H1 (cell line): ENCODE measurements at regions not wholly inside any gene's neighbourhood (a gene's known extent, or its start where the extent isn't known, plus 50 kb on each side); places are given as distances from the start of the nearest gene placed in this dataset.

Experiments
- BCL11A ChIP-seq, 2 experiments: IDR thresholded peaks; one replicate each; pipeline ENCODE4 v1.6.1; 2011; ENCODE audit warnings: low read depth in 2 of 2, low read length in 2 of 2, mild to moderate bottlenecking in 2 of 2
- CEBPB ChIP-seq: IDR thresholded peaks from 2 replicates; pipeline ENCODE4 v1.6.1; 2012; ENCODE audit warnings: low read depth, low read length
- EZH2 ChIP-seq: fragments of 200-600 bp; sonication (generic); IDR thresholded peaks from 2 replicates; pipeline ENCODE4 v1.7.1; 2012; ENCODE audit warnings: low read depth, mild to moderate bottlenecking, moderate library complexity, low read length, inconsistent platforms; ENCODE audit not compliant: severe bottlenecking
- HDAC2 ChIP-seq, 2 experiments: fragments of 300-600 bp in 1 of 2; sonication (generic) in 1 of 2; IDR thresholded peaks; 2 replicates each; pipeline ENCODE4 v1.6.1; 2011 to 2012; ENCODE audit warnings: low read depth in 2 of 2, low read length in 2 of 2, mild to moderate bottlenecking in 2 of 2, moderate library complexity in 2 of 2, borderline replicate concordance in 1 of 2, inconsistent platforms in 1 of 2
- JUN ChIP-seq: IDR thresholded peaks from 2 replicates; pipeline ENCODE4 v1.6.1; 2011; ENCODE audit warnings: low read depth, mild to moderate bottlenecking, improper control_type of control experiment, low read length
- MAFK ChIP-seq: IDR thresholded peaks from 2 replicates; pipeline ENCODE4 v1.6.1; 2012; ENCODE audit warnings: low read depth, mild to moderate bottlenecking, improper control_type of control experiment, low read length
- POLR2A ChIP-seq, 2 experiments: IDR thresholded peaks; 1 replicate in 1 of 2; 2 replicates in 1 of 2; pipeline ENCODE4 v1.6.1; 2011; ENCODE audit warnings: low read depth in 2 of 2, low read length in 2 of 2, mild to moderate bottlenecking in 2 of 2; ENCODE audit errors: control extremely low read depth in 1 of 2
- RXRA ChIP-seq: IDR thresholded peaks from 2 replicates; pipeline ENCODE4 v1.6.1; 2011; ENCODE audit warnings: low read depth, mild to moderate bottlenecking, low read length, moderate library complexity; ENCODE audit not compliant: insufficient read depth
- SIN3A ChIP-seq, 2 experiments: IDR thresholded peaks in 1 of 2; conservative IDR thresholded peaks in 1 of 2; 2 replicates each; pipeline ENCODE4 v1.6.1; 2011 to 2012; ENCODE audit warnings: low read length in 2 of 2, improper control_type of control experiment in 1 of 2, low read depth in 1 of 2, mild to moderate bottlenecking in 1 of 2
- SP4 ChIP-seq: IDR thresholded peaks from 2 replicates; pipeline ENCODE4 v1.6.1; 2012; ENCODE audit warnings: low read length, inconsistent platforms
- TF ChIP-seq, protein P1 (sequence below), 3 experiments: IDR thresholded peaks; 1 replicate in 2 of 3; 2 replicates in 1 of 3; pipeline versions ENCODE4 v1.5.1 to v1.6.1; 2011; ENCODE audit warnings: low read length in 3 of 3, mild to moderate bottlenecking in 3 of 3, inconsistent platforms in 2 of 3, low read depth in 1 of 3, moderate library complexity in 1 of 3; ENCODE audit not compliant: insufficient read depth in 1 of 3; ENCODE audit errors: control extremely low read depth in 1 of 3
- TF ChIP-seq, protein P2 (sequence below): IDR thresholded peaks from 2 replicates; pipeline ENCODE4 v1.6.1; 2011; ENCODE audit warnings: low read depth, mild to moderate bottlenecking, low read length; ENCODE audit not compliant: insufficient read depth

- TF ChIP-seq, protein P1, sequence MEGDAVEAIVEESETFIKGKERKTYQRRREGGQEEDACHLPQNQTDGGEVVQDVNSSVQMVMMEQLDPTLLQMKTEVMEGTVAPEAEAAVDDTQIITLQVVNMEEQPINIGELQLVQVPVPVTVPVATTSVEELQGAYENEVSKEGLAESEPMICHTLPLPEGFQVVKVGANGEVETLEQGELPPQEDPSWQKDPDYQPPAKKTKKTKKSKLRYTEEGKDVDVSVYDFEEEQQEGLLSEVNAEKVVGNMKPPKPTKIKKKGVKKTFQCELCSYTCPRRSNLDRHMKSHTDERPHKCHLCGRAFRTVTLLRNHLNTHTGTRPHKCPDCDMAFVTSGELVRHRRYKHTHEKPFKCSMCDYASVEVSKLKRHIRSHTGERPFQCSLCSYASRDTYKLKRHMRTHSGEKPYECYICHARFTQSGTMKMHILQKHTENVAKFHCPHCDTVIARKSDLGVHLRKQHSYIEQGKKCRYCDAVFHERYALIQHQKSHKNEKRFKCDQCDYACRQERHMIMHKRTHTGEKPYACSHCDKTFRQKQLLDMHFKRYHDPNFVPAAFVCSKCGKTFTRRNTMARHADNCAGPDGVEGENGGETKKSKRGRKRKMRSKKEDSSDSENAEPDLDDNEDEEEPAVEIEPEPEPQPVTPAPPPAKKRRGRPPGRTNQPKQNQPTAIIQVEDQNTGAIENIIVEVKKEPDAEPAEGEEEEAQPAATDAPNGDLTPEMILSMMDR (IDR thresholded peaks at IDR 0.05; ENCODE audit: control extremely low read depth in 1 of 3, insufficient read depth in 1 of 3, low read depth in 1 of 3, low read length in 3 of 3): no peak
- TF ChIP-seq MAFK (no peak), SP4 (no peak), CEBPB (no peak), SIN3A (conservative IDR thresholded peaks at IDR 0.05 in 1 of 2, IDR thresholded peaks at IDR 0.05 in 1 of 2; ENCODE audit: low read depth in 1 of 2, low read length in 2 of 2) (no peak), EZH2 (no peak), POLR2A (IDR thresholded peaks at IDR 0.05; ENCODE audit: control extremely low read depth in 1 of 2, low read depth in 2 of 2, low read length in 2 of 2) (no peak), BCL11A (IDR thresholded peaks at IDR 0.05; ENCODE audit: low read depth in 2 of 2, low read length in 2 of 2) (no peak), HDAC2 (IDR thresholded peaks at IDR 0.05; ENCODE audit: borderline replicate concordance in 1 of 2, low read depth in 2 of 2, low read length in 2 of 2) (no peak), RXRA (no peak), JUN (no peak)
- TF ChIP-seq, protein P2, sequence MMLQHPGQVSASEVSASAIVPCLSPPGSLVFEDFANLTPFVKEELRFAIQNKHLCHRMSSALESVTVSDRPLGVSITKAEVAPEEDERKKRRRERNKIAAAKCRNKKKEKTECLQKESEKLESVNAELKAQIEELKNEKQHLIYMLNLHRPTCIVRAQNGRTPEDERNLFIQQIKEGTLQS: no peak
These were observed 139.5 kb upstream of the LINC00305 start for GRCh38 chr18:64288432-64288831.
